Peyer's patch (tissue), 4 donors: ENCODE measurements at regions not wholly inside any gene's neighbourhood (a gene's known extent, or its start where the extent isn't known, plus 50 kb on each side); places are given as distances from the start of the nearest gene placed in this dataset.

Experiments used
- POLR2A ChIP-seq, 2 donors: fragments of 450-650 bp; IDR thresholded peaks; one replicate each; pipeline ENCODE4 v1.5.1; 2017; ENCODE audit warnings: antibody characterized with exemption in 2 of 2, mild to moderate bottlenecking in 2 of 2, moderate library complexity in 2 of 2
- TF ChIP-seq, protein P1 (sequence below), 6 experiments: fragments of 450-650 bp in 4 of 6; fragments of 200-600 bp in 2 of 6; sonication (generic) in 1 of 6; IDR thresholded peaks; one replicate each; pipeline ENCODE4 v1.5.1; 2017 to 2019; ENCODE audit warnings: antibody characterized with exemption in 6 of 6, mild to moderate bottlenecking in 3 of 6, moderate library complexity in 1 of 6

DNA sequence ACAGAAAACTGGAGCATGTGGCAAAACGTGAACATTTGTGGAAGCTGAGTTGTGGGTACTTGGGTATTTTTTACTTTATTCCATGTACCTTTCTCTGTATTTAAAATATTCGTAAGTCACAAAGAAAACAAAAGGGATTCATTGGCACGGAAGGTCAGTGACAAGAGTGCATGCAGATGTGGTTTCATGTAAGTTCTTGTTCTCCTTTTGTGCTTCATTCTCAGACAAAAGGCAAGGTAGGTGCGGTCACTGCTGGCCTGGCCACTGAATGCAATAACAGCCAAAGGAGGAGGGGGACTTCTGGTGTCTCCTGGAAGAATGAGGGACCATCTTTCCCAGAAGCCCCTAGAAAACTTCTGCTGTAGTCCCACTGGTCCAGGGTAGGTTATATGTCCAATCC is 200.0 kb upstream of the TOPAZ1 start:
- TF ChIP-seq, protein P1, sequence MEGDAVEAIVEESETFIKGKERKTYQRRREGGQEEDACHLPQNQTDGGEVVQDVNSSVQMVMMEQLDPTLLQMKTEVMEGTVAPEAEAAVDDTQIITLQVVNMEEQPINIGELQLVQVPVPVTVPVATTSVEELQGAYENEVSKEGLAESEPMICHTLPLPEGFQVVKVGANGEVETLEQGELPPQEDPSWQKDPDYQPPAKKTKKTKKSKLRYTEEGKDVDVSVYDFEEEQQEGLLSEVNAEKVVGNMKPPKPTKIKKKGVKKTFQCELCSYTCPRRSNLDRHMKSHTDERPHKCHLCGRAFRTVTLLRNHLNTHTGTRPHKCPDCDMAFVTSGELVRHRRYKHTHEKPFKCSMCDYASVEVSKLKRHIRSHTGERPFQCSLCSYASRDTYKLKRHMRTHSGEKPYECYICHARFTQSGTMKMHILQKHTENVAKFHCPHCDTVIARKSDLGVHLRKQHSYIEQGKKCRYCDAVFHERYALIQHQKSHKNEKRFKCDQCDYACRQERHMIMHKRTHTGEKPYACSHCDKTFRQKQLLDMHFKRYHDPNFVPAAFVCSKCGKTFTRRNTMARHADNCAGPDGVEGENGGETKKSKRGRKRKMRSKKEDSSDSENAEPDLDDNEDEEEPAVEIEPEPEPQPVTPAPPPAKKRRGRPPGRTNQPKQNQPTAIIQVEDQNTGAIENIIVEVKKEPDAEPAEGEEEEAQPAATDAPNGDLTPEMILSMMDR (IDR thresholded peaks at IDR 0.05) = no peak
- TF ChIP-seq POLR2A (IDR thresholded peaks at IDR 0.05) = no peak
